RPMI8226 (cell line): ENCODE measurements at regions not wholly inside any gene's neighbourhood (a gene's known extent, or its start where the extent isn't known, plus 50 kb on each side); places are given as distances from the start of the nearest gene placed in this dataset.

ENCODE experiments used
- DNase-seq: peaks from one replicate; pipeline ENCODE4 v3.0.0-alpha.2; 2015

DNA sequence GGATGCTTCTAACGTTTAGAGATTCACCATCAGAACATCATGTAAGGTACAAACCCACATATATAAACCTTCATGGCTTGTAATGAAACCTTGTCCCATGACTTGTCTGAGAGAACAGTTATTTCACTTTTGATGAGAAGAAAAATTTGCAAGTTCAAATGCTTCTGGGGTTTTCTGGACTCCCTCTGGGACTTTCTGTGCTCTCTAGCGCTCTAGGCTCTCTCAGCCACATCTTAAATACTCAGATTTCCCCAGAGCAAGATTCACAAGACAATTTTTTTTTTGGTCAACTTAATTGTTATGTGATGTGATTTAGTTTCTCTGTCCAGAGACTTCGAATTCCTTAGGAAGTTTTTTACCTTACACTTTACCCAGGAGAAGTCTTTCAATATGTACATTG is 282.8 kb upstream of the EDNRB start:
- DNase-seq = no peak

DNA sequence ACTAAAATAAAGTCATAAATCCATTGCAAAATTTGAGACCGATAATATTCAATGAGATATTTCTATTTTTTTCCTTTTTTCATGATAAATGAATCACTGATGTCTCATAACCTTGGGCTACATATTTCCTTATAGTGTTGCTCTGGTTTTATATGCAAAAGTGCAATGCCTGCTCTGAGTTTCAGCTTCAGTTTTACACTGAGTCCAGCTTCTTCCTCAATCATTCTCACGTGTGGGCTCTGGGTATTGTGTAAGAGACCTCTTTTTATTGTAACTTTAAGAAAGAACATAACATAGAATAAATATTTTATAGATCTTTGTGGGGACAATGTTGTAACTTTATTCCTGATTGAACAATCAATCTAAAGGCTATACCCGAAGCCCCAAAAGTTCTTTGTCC is 280.2 kb upstream of the EDNRB start:
- DNase-seq = no peak

DNA sequence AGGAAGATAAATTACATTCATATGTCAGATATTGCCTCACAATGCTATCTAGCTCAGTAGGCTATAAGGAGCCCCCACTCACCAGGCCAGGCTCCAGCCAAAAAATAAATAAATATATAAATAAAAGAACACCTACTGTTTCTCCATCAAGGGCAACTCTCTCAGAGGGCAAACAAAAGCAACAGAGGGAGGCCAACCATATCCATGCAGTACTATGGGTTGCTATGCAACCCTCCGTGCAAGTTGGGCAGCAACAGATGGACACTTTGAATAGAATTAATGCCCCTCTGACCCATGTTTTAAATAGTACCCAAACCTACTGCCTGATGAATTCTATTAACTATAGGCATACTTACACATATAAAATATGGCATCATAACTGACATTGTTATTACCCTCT is 279.8 kb upstream of the EDNRB start:
- no peak for DNase-seq

DNA sequence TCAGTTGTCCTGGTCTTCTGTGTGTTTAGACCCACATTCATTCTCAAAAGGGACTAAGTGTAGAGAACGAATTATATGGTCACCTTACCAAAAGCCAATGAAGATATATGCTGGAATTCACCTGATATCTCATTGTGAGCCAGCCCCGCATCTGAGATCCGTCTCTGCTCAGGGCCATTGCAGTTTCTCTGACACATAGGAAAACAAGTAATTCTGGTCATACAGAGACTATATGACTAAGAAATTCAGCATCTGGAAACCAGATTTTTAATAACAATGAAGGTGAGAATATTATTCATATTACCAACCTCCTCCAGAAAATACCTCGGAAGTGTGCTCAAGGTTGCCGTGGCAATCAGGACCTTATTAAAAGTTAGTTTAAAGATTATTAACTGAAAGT is 278.6 kb upstream of the EDNRB start:
- DNase-seq = no peak

DNA sequence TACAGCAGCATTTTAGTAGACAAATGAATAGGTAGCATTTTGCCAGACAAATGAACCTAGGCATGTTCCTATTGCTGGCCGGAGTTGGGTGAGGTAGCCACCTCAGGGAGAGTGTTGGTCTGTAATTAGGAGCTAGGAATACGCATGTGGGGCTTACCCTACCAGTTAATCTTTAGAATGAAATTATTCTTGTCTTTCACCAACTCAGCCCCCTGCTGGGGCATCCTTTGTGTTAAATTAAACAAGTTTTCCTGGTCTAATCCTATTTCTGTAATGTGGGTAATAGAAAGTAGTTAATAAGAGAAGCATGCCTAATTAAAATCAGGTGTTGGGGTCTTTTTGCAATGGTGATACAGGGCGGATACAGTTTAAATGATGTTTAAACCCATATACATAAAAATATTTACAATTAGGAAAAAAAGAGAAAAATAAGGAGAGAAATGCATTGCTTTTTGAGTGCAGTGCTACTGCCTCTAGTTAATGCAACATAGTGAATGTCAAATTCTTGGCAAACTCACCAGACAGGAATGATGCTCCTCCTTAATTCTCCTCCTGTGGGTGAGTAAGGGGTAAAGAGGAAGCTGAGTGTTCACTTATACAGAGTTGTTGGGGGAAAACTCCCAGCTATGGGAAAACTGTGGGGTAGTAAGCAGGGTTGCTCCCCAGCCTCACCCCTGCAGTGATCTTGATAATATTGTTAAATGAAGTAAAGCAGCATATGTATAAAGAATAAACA is 276.4 kb upstream of the EDNRB start:
- no peak for DNase-seq

DNA sequence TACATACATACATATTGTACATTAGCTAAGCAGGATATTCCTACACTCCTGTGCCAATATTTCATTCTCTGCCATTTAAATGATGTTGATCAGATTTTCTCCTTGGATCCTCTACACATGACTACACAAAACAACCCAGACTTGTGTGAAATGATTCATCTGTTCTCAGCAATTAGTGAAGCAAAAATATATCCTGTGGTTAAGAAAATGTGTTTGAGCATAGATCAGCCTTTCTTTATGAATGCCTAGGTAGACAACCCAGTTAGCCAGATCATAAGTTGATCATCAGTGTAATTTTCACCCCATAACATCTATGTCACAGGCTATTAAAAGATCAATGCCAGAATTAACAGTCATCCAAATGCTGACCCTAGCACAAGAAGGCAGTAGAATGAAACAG is 275.2 kb upstream of the EDNRB start:
- no peak for DNase-seq

DNA sequence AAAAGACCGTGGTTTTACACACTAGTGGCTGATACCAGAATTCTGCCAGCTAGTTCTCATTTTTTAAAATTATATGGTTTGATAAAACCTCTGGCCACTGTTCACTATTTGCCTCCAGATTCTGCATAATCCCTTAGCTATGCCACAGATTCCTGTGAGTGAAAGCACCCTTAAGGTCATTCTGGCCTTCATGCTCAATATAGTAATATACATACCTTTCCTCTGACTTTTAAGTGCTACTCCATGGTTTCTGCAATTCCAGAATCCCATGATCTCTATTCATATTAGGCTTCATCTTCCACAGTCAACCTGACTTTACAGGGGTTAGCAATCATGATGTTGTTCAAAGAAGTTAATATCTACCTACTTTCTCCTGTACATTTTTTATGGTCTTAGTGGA is 274.1 kb upstream of the EDNRB start:
- no peak for DNase-seq

DNA sequence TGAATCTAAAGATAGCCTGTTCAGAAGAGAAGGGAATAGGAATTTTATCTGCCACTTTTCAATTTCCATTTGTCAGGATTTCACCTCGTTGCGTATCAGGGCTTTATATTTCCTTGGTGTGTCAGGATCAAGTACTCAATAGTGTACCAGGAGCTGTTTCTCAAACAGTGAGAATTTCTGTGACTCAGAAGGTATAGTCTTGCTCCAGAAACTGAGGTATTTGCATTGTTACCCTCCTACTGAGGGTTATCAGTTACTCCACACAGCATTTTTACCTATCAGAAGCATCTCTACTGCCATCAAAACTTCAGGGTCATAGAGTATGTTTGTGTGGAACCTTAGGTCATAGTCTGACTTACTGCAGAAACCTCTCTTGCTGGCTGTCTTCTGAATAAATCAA is 271.7 kb upstream of the EDNRB start:
- DNase-seq = no peak

DNA sequence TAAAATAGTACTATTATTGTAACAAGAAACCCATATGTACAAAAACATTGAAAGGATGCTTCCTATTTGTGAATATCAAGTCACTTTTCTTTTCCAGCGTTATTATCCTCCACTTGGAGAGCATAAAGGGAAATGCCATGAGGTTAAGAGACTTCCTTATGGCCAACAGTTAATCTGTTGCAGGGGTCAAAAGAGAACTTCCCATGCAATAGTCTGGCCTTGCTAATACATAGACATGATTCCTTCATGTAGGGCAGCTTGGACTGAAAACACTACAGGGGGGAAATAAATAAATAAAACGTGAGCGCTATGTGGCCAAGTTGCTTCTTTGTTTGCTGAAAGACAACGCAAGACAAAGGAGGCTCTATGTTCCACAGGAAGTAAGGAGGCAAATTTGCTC is 269.1 kb upstream of the EDNRB start:
- no peak for DNase-seq

DNA sequence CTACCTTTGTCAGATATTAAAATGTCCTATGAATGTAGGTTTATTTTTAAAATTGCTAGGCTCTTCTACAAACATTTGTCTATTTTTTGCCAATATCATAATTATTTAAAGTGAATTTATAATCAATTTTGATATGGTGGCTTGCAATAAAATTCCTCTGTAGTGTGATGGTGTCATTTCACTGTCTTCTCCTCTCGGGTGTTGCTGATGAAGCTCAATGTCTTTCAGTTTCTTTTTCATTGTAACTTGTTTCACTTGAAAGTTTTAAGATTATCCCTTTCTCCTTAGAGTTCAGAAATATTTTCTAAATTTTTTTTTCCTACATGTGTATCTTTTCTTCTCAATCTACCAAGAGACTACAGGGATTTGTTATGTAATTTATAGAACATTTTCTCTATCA is 267.1 kb upstream of the EDNRB start:
- no peak for DNase-seq

DNA sequence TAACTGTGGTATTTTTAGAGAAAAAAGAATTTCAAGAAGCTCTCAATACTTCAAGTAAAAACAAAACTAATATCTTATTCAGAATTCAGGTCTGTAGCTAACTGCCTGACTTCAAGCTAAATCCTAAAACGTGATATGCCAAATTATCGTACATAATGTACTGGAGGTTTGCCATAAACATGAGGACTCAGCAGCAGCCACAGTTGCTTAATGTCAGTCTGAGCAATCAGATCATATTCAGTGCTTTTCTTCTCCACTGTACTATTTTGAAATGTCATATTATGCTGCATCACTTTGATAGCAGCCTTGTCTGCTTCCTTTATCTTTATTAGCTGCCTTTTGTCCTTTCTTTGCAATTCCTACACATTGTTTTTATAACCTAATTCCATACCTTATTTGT is 265.1 kb upstream of the EDNRB start:
- DNase-seq = no peak

DNA sequence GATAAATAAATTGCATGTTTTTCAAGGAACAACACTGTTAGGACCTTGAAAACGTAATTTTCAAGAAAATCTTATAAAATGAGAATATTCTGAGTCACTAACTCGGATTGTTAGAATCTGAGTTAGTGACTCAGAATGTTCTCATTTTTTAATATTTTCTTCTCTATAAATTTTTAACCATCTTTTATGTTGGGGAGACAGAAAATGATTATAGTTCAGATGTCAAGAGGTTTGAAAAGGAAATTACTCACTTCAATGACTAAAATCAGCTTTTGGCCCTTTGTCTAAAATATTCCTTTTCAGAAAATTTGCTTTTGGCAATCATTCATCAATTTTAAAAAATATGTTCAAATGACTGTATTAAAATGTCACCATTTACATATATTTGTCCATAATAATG is 264.2 kb upstream of the EDNRB start:
- DNase-seq = no peak

DNA sequence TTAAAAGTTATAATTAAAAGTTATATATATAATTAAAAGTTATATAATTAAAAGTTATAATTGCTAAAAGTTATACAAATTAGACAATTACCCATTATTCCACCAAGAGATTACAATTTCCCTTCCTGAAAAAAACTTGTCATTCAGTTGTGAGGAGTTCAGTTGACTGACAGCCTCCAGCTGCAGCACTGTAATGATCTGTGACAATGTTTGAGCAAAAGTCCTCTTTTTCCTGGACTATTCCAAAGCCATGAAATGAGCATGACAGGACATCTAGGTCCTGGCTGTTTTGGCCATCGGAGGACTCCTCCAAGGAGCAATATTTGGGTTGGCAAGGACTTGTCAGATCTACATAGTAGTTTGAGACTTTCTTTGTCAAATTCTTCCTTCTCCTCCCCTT is 258.7 kb upstream of the EDNRB start:
- DNase-seq = no peak

DNA sequence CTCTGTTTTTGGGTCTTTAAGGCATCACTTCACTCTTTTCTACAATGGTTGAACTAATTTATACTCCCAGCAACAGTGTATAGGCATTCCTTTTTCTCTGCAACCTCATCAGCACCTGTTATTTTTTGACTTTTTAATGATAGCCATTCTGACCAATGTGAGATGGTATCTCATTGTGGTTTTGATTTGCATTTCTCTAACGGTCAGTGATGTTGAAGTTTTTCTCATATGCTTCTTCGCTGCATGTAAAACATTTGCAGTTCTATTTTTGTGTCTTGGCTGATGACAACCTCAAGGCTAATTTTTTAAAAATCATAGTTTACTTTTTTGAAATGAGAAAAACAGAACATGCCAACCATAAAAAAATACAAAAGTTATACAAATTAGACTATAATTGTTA is 258.2 kb upstream of the EDNRB start:
- DNase-seq = no peak

DNA sequence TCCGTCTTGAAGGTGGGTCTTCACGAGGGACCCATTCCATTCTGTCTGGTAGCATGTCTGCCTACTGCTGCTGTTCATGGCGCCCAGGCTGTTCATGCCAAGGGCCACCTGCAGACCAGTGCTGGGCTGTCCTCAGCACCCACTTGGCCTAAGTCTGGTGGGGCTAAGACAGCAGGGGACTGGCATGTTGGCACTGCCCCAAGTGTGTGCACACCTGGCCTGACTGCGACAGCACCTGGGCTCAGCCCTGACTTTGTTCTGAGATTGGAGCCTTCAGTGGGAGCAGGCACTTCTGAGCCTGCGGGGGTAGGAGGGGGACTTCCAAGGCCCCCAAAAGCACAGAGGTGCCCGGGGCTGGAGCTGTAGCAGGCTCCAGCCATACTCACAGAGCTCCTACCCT is 250.8 kb upstream of the EDNRB start:
- no peak for DNase-seq

DNA sequence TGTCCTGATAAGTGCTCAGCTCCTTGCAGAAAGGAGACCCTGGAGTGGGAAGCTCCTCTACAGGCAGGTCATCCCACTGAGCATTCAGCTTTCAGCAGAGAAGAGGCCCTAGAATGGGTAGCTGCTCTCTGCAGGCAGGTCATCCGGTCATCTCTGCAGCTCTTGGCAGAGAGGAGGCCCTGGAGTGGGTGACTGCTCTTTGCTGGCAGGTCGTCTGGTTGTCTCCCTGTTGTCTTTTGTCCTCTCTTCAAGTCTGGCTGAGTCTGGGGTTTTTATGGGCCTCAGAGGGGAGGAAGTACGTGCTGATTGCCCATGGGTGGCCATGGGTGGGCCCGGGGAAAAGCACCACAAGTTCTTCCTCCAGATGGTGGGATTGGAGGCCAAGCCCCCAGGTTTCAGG is 250.3 kb upstream of the EDNRB start:
- no peak for DNase-seq

DNA sequence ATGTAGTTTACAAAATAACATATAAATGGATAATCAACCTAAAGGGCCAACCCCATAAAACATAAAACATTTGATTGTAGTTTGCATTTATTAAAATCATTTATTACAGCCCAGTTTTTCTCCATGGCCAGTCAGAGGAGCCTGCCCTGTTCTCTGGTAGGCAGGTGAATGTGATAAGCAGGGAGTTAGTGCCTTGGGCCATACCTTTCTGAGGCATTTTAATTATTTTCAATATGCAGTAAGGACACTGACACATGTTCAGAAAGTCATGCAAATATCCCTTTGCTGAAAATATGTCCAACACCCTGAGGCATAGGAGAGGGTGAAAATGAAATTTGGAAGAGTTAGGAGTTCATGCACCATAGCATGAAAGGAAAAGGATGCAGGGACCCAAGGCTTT is 242.6 kb upstream of the EDNRB start:
- DNase-seq = no peak

DNA sequence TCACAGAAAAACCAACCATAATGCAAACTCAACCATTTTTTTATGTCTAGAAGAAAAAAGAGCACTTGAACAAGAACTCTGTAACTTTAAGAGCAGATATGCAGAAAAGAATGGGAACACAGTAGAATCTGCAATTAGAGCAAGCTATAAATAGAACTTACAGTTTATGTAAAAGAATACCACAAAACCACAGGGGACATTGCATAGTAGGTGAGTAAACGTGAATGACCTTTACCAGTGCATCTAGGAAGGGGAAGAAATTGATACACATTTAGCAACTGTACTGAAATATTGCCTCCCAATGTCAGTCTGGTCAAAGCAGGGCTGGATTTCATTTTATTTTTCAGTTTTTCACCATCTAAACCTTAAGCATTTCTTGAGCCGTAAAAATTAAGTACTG is 242.2 kb upstream of the EDNRB start:
- peak; percentile 23 for DNase-seq

DNA sequence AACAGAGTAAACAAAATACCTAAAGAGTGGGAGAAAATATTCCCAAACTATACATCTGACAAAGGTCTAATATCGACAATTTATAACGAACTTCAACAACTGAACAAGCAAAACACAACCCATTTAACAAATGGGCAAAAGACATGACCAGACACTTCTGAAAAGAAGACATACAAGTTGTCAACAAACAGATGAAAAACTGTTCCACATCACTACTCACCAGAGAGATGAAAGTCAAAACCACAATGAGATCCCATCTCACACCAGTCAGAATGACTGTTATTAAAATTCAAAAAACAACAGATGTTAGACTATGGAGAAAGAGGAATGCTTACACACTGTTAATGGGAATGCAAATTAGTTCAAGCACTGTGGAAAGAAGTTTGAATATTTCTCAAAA is 233.8 kb upstream of the EDNRB start:
- DNase-seq = no peak

DNA sequence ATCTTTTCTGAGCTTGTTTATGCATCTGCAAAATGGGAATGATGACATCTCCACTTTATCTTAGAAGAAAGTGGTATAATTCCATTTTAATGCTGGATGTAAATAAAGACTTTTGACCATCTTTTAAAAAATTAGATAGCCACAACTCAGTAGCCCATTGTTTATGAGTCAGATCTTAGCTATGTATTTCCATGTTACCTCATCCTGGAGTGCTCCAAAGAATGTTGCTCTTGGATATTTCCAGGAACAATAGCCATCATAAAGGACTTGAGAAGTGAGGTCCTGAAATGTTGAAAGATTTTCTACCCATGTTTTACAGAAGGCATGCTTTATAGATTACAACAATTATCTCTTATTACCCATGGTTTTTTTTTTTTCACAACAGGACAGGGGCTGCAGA is 229.3 kb upstream of the EDNRB start:
- no peak for DNase-seq

DNA sequence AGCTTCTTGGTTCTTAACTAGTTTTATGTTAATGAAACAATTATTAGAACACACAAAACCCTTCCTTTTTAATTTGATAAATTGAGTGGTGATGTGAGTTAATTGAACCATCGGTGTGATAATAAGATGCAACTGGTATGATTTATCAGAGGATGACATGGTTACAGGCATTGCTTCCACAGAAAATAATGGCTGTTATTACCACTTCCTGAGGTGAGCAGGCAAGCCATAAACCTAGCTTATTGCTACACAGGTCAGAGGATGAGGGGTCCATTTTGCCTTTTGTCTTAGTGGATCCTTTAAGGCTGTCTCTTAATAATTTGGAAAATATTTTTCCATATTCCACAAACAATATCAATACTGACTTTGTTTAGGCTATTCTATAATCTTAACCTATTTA is 226.6 kb upstream of the EDNRB start:
- DNase-seq = no peak

DNA sequence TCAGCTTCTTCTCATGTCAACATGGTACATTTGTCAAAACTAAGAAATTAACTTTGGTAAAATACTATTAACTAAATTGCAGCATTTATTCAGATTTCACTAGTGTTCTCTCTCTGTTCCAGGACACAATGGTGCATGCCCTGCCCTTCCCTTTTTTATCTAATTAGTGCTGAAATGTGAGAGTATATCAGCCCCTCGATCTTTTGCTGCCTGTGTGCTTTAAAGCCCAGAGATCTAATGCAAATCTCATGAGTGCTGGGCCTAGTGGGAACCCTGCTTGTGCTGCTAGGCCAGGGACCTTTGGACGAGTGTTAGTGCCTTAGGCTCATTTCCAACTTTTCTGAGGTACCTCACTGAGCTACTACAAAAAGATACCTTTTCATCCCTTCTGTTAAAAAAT is 221.1 kb upstream of the EDNRB start:
- DNase-seq = no peak

DNA sequence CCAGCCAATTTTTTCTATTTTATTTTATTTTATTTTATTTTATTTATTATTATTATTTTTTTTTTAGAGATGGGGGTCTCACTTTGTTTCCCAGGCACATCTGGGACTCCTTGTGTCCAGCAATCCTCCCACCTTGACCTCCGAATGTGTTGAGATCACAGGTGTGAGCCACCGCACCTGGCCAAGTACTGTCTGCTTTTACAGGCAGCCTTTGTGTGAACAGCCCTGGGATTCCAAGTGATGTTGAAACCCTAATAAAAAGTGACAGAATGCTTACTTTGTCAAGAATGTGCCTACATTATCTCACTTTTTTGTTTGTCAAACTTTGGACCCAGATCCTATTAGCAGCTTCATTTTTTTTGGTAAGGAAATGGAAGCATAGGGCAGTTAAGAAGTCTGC is 220.1 kb upstream of the EDNRB start:
- no peak for DNase-seq

DNA sequence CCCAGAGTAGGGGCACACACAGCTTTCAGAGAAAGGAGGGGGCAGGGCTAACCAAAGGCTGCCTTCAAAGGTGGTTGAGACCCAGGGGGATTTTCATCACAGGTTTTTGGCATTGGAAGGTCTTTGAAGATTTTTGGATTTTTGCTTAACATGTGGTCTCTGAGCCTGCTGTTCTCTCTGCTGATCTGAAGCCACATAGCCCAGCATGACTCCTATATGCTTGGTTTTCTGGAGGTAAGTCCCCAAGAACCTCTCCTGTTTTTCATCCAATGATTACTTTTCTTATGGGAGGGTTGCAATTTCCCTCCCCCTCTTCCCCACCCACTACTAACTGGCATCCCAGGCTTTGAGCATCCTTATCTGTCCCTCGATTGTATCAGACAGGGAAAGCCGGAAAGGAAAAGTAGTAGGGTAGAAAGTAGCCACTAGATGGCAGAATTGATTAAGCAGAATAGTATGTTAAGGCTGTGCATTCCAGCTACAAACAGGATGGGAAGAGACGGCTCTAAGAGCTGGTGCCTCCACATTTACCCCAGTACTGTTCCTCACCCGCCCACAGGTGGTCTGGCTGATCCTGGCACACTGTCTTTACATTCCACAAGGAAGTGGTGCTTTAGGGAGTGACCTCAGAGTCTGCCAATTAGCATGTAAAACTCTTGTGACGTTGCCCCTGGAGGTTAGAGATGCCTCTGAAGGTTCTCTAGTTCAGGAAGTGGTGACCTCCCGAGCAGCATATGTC is 218.9 kb upstream of the EDNRB start:
- peak; percentile 23 for DNase-seq

DNA sequence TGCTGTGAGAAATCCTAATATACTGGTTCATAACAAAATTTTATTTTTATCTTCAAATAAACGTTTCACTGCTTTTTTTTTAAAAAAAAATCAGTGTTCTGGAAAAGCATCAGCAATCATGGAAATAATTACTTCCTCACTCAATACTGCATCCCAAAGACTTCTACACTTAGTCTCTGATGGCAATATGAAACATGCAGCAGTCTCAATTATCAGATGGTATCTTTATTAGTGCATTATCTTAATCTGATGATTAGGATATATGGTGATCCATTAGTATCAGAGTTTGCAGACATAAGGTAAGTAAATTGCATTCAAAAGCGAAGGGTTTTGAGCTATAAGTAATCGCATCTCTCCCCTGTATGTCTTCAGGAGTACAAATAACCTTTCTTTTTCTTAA is 218.3 kb upstream of the EDNRB start:
- DNase-seq = no peak
